ENCODE measurements at regions not wholly inside any gene's neighbourhood (a gene's known extent, or its start where the extent isn't known, plus 50 kb on each side); places are given as distances from the start of the nearest gene placed in this dataset.

- DNase-seq (ENCODE audit: low read depth in 2 of 3, low spot score in 1 of 3): no peak
Measured at GRCh38 chr21:35245879-35246278, 196.8 kb upstream of the RUNX1 start.

- no peak for DNase-seq (ENCODE audit: low read depth in 2 of 3, low spot score in 1 of 3)
Measured at GRCh38 chr21:35244514-35244913, 195.4 kb upstream of the RUNX1 start.

GRCh38 chr21:35243171-35243570 lies 194.1 kb upstream of the RUNX1 start:
- DNase-seq (ENCODE audit: low read depth in 2 of 3, low spot score in 1 of 3): no peak

GRCh38 chr21:35239811-35240219 lies 190.7 kb upstream of the RUNX1 start:
- no peak for DNase-seq (ENCODE audit: low read depth in 2 of 3, low spot score in 1 of 3)

GRCh38 chr21:35238119-35238518 lies 189.0 kb upstream of the RUNX1 start:
- DNase-seq (ENCODE audit: low read depth in 2 of 3, low spot score in 1 of 3): no peak

- DNase-seq (ENCODE audit: low read depth in 2 of 3, low spot score in 1 of 3): no peak
Measured at GRCh38 chr21:35237287-35237686, 188.2 kb upstream of the RUNX1 start.

GRCh38 chr21:35236090-35236489 lies 187.0 kb upstream of the RUNX1 start:
- no peak for DNase-seq (ENCODE audit: low read depth in 2 of 3, low spot score in 1 of 3)

GRCh38 chr21:35234725-35235124 lies 185.6 kb upstream of the RUNX1 start:
- DNase-seq (ENCODE audit: low read depth in 2 of 3, low spot score in 1 of 3): no peak

GRCh38 chr21:35233756-35234155 lies 184.7 kb upstream of the RUNX1 start:
- no peak for DNase-seq (ENCODE audit: low read depth in 2 of 3, low spot score in 1 of 3)

- no peak for DNase-seq (ENCODE audit: low read depth in 2 of 3, low spot score in 1 of 3)
Measured at GRCh38 chr21:35232545-35233176, 183.6 kb upstream of the RUNX1 start.

- DNase-seq (ENCODE audit: low read depth in 2 of 3, low spot score in 1 of 3): no peak
Measured at GRCh38 chr21:35231090-35231489, 182.0 kb upstream of the RUNX1 start.

- no peak for DNase-seq (ENCODE audit: low read depth in 2 of 3, low spot score in 1 of 3)
Measured at GRCh38 chr21:35229290-35229689, 180.2 kb upstream of the RUNX1 start.

GRCh38 chr21:35227786-35228185 lies 178.7 kb upstream of the RUNX1 start:
- no peak for DNase-seq (ENCODE audit: low read depth in 2 of 3, low spot score in 1 of 3)

GRCh38 chr21:35226968-35227744 lies 178.1 kb upstream of the RUNX1 start:
- peak in 1 of 3 donors; percentile 32 for DNase-seq (ENCODE audit: low read depth in 2 of 3, low spot score in 1 of 3)

GRCh38 chr21:35226328-35226727 lies 177.2 kb upstream of the RUNX1 start:
- DNase-seq (ENCODE audit: low read depth in 2 of 3, low spot score in 1 of 3): no peak

- DNase-seq (ENCODE audit: low read depth in 2 of 3, low spot score in 1 of 3): no peak
Measured at GRCh38 chr21:35225573-35225972, 176.5 kb upstream of the RUNX1 start.

GRCh38 chr21:35223480-35224156 lies 174.5 kb upstream of the RUNX1 start:
- DNase-seq (ENCODE audit: low read depth in 2 of 3, low spot score in 1 of 3): no peak

- peak in 1 of 3 donors; percentile 46 for DNase-seq (ENCODE audit: low read depth in 2 of 3, low spot score in 1 of 3)
Measured at GRCh38 chr21:35222541-35222941, 173.4 kb upstream of the RUNX1 start.

- no peak for DNase-seq (ENCODE audit: low read depth in 2 of 3, low spot score in 1 of 3)
Measured at GRCh38 chr21:35222021-35222420, 172.9 kb upstream of the RUNX1 start.

- DNase-seq (ENCODE audit: low read depth in 2 of 3, low spot score in 1 of 3): no peak
Measured at GRCh38 chr21:35220301-35220700, 171.2 kb upstream of the RUNX1 start.

- DNase-seq (ENCODE audit: low read depth in 2 of 3, low spot score in 1 of 3): no peak
Measured at GRCh38 chr21:35219719-35220118, 170.6 kb upstream of the RUNX1 start.

- no peak for DNase-seq (ENCODE audit: low read depth in 2 of 3, low spot score in 1 of 3)
Measured at GRCh38 chr21:35219291-35219690, 170.2 kb upstream of the RUNX1 start.
